ENCODE measurements at regions not wholly inside any gene's neighbourhood (a gene's known extent, or its start where the extent isn't known, plus 50 kb on each side); places are given as distances from the start of the nearest gene placed in this dataset.

DNA sequence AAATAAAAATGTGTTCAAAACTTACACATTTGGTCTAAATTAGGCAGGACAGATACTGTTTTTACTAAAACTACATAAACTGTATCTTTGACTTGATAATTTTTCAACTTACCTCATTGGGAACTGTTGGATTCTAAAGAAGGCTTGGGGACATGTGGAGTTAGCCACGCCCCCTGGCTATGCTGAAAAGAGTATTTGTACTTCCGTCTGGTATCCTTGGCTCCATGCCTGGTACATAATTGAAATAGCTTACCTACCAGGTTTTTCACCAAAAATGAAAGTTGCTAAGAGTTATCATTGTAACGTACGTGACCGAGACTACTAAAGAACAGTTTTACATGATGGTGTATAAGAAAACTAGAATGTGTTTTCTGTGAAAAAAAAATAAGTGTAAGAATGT, 604.8 kb upstream of the IGFBP3 start:
- TF ChIP-seq POLR2AphosphoS5 (IDR thresholded peaks at IDR 0.05; ENCODE audit: low read depth, low read length): no peak
- no peak for TF ChIP-seq SIN3A (IDR thresholded peaks at IDR 0.05; ENCODE audit: borderline replicate concordance, insufficient read depth, low read length)
- TF ChIP-seq, protein P1, sequence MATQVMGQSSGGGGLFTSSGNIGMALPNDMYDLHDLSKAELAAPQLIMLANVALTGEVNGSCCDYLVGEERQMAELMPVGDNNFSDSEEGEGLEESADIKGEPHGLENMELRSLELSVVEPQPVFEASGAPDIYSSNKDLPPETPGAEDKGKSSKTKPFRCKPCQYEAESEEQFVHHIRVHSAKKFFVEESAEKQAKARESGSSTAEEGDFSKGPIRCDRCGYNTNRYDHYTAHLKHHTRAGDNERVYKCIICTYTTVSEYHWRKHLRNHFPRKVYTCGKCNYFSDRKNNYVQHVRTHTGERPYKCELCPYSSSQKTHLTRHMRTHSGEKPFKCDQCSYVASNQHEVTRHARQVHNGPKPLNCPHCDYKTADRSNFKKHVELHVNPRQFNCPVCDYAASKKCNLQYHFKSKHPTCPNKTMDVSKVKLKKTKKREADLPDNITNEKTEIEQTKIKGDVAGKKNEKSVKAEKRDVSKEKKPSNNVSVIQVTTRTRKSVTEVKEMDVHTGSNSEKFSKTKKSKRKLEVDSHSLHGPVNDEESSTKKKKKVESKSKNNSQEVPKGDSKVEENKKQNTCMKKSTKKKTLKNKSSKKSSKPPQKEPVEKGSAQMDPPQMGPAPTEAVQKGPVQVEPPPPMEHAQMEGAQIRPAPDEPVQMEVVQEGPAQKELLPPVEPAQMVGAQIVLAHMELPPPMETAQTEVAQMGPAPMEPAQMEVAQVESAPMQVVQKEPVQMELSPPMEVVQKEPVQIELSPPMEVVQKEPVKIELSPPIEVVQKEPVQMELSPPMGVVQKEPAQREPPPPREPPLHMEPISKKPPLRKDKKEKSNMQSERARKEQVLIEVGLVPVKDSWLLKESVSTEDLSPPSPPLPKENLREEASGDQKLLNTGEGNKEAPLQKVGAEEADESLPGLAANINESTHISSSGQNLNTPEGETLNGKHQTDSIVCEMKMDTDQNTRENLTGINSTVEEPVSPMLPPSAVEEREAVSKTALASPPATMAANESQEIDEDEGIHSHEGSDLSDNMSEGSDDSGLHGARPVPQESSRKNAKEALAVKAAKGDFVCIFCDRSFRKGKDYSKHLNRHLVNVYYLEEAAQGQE (IDR thresholded peaks at IDR 0.05; ENCODE audit: insufficient read depth in 1 of 2, low read depth in 2 of 2, low read length in 2 of 2): no peak
